Tongue (tissue), 1 donor: ENCODE measurements at regions not wholly inside any gene's neighbourhood (a gene's known extent, or its start where the extent isn't known, plus 50 kb on each side); places are given as distances from the start of the nearest gene placed in this dataset.
"Not testable (repeated sequence)": the region's sequence is repeated elsewhere in the genome, so short reads cannot be mapped to it uniquely, and the experiment has no call there.

Experiments
- DNase-seq: peaks from one replicate; pipeline ENCODE4 v3.0.0-alpha.2; 2015

DNA sequence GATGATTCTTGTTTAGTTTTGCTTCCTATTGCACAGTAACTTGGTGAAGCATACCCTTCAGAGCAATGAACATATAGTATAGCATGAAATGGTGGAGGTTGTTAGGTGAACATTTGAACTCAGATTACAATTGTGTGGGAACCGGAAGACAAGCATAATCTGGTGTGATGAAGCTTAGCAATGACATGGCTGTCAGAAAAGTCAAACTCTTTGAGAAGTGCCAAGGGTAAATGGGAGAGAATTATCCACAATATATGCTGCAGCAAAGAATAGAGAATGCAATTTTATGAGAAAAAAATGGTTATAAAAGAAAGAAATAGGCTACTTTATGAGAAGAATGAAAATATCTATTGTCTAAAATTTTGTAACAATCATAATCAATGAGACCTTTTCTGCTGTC lies 1536.7 kb downstream of the SI start:
- no peak for DNase-seq

DNA sequence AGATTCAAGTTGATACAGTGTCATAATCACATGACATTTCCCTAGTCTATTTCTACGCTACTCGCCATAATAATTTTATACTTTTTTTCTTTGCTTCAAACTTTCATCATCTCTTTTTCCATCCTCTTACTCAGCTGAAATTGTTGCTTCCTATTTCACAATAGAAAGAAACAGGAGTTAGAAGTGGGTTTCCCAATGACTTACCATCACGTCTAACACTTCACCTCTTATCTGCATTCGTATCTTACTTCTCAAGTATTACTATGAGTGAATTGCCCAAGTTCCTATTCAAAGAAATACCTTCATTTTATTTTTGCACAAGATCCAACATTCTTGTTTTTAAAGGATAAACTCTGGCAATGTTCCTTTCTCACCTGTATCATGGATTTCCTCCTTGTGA lies 1539.9 kb downstream of the SI start:
- no peak for DNase-seq

DNA sequence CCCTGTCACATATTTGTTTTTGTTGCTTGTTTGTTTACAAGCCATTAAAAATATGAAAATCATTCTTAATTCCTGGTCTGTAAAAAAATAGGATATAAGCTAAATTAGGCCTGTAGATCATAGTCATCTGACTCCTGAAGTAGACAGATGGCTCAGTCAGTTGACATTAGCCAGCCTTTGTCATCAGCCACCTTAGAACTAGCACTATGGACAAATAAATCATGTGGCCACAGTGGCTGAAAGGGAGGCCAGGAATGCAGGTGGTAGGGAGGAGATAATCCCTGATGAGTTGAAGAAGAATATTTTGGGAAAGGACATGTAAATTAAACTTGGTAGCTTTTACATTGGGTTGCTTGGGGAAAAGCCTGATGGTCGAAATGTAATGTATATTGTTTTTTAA lies 1544.9 kb downstream of the SI start:
- no peak for DNase-seq

DNA sequence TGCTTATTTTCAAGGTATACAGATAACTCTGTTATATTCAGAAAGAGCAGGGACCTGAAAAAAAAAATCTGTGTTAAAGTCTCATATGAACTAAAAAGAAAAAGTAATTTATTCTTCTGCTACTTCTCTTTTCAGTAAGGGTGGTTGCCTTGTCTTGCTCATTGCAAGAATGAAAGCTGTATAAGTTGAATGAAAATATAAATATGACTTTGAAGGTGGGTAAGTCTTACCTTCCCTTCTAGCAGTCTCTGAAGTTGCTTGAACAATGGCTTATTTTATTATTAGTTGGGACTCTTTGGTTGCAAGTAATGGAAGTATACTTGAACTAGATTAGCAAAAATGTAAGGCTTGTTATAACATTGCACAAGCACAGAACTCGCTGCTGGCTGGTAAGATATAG lies 1554.9 kb downstream of the SI start:
- DNase-seq: no peak

DNA sequence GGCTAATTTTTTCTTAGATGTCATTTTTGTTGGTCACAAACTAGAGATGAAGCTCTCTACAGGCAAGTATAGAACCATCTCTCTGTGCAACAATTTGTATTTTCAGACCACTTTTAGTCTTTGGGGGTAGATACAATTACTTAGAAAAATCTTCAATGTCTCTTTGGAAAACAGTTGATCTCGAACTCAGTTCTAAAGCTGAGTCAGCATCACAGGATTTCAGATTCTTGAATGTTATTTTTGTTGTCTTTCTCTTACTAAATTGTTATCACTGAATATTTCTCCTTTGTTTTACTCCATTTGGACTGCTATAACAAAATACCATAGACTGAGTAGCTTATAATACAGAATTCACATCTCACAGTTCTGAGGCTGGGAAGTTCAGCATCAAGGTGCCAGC lies 1557.0 kb downstream of the SI start:
- DNase-seq: no peak

DNA sequence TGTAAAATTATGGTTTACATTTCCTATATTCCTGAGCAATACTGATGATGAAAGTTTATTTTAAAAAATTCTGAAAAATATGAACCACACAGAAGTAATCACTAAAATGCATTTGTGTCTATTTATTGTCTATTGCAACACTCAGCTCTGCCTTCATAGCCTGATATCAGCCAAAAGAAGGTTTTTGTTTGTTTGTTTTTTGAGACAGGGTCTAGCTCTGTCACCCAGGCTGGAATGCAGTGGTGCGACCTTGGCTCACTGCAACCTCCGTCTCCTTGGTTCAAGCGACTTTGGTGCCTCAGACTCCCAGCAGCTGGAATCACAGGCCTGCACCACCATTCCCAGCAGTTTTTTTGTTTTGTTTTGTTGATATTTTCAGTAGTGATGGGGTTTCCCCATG lies 1560.2 kb downstream of the SI start:
- DNase-seq: no peak

DNA sequence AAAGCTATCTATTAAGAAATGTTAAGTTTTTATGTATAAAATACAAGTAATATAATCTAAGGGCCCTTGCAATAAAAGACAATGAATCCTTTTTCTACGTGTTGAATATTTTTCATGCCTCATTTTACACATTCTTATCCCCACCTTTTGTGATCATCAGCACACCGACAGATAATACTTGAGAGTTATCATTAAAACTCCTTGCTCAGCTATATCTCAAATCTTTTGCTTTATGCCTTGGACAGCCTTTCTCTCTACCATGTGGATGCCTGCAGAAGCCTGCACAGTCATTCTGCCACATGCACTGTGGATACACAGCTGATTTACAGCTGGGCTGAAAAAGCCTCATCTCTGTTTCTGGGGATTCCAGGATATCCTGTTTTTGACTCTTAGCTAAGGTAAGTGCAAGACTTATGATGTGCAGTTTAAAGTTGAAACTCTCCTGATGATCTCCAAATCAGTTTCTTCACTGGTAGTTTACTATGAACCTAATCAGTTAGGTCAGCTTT lies 1565.1 kb downstream of the SI start:
- no peak for DNase-seq

DNA sequence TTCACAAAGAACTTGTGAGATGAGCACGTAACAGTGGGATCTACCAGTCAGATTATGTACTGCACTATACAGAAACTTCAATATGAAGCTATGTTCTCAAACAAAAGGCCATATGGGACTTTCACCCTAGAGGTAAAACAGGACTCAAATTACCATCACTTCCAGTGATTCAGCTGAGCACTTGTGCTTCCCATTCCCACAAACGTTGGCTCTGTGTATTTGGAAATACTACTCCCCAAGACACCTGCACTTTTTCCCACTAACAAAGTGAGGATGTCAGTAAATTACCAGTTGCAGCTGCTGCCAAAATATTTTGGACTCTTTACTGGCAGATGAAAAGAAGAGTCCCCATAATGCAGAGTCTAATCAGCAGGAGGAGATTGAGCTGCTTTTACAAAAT lies 1570.1 kb downstream of the SI start:
- peak; percentile 58 for DNase-seq

DNA sequence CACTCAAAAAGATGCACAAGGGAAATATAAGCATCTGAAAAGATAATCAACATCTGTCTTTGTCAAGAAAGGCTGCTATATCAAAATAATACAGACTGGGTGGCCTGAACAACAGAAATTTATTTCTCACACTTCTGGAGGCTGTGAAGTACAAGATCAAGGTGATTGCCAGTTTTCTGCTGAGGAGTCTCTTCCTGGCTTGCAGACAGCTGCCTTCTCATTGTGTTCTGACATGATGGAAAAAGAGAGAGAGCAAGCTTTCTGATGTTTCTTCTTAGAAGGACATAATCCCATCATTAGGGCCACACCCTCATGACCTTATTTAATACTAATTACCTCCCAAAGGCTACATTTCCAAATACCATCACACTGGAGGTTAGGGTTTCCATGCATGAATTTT lies 1573.3 kb downstream of the SI start:
- no peak for DNase-seq

DNA sequence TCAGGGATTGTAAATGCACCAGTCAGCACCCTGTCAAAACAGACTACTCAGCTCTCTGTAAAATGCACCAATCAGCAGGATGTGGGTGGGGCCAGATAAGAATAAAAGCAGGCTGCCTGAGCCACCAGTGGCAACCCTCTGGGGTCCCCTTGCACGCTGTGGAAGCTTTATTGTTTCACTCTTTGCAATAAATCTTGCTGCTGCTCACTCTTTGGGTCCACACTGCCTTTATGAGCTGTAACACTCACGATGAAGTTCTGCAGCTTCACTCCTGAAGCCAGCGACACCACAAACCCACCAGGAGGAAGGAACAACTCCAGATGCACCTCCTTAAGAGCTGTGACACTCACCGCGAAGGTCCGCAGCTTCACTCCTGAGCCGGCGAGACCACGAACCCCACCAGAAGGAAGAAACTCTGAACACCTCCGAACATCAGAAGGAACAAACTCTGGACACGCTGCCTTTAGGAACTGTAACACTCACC lies 1578.5 kb downstream of the SI start:
- DNase-seq: not testable (repeated sequence)

DNA sequence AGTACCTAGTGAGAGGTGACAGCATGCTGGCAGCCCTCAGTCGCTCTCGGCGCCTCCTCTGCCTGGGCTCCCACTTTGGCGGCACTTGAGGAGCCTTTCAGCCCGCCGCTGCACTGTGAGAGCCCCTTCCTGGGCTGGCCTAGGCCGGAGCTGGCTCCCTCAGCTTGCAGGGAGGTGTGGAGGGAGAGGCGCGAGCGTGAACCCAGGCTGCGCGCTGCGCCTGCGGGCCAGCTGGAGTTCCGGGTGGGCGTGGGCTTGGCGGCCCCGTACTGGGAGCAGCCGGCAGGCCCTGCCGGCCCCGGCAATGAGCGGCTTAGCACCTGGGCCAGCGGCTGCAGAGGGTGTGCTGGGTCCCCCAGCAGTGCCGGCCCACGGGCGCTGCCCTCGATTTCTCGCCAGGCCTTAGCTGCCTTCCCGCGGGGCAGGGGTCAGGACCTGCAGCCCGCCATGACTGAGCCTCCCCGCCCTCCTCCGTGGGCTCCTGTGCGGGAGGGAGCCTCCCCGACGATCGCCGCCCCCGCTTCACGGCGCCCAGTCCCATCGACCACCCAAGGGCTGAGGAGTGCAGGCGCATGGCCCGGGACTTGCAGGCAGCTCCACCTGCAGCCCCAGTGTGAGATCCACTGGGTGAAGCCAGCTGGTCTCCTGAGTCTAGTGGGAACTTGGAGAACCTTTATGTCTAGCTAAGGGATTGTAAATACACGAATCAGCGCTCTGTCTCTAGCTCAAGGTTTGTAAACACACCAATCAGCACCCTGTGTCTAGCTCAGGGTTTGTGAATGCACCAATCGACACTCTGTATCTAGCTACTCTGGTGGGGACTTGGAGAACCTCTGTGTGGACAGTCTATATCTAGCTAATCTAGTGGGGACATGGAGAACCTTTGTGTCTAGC lies 1579.2 kb downstream of the SI start:
- not testable (repeated sequence) for DNase-seq

DNA sequence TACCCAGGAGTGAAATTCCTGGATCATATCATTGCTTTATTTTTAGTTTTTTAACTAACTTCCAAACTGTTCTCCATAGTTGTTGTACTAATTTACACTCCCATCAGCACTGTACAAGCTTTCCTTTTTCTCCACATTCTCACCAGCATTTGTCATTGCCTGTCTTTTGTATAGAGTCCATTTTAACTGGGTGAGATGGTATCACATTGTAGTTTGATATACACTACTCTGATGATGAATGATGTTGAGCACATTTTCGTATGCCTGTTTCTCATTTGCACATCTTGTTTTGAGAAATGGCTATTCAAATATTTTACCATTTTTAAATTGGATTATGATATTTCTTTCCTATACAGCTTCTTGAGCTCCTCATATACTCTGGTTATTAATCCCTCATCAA lies 1586.6 kb downstream of the SI start:
- DNase-seq: no peak

DNA sequence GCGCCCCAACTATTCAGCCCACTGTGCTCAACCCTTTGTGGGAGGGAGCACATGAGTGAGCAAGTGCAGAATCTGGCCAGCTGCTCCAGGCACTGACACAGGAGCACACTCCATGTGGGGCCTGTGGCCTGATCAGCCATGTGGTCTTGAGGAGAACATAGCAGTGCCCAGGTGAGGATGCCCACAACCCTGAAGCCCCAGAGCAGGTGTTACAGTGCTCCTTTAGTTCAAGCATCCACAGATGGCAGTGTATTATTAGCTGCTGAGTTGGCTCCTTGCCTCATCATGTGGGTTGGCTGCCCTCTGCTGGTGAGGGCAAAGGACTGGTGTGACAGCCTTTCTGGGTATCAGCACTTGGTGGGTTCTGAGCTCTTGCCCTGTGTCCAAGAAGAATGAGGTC lies 1588.2 kb downstream of the SI start:
- no peak for DNase-seq

DNA sequence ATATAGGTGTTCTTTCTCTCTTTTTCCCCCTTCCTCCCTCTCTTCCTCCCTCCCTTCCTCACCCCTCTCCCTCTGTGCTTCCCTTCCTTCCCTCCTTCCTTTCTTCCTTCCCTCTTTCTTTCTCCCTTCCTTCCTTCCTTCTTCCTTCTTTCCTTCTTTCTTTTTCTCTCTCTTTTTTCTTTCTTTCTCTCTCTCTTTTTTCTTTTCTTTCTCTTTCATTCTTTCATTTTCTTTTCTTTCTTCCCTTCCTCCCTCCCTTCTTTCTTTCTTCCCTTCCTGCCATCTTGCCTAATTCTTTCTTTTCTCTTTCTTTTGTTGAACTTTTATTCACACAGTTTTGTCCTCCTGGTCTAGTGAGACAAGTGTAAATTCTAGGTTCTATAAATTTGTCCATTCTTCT lies 1595.6 kb downstream of the SI start:
- DNase-seq: no peak

DNA sequence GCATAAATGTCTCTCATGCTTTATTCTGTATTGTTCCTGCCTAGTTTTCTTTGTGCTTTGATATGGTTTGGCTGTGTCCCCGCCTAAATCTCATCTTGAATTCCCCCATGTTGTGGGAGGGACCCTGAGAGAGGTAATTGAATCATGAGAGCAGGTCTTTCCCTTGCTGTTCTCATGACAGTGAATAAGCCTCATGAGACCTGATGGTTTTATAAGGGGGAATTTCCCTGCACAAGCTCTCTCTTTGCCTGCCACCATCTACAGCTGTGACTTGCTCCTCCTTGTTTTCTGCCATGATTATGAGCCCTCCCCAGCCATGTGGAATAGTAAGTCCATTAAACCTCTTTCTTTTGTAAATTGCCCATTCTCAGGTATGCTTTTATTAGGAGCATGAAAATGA lies 1596.6 kb downstream of the SI start:
- DNase-seq: no peak

DNA sequence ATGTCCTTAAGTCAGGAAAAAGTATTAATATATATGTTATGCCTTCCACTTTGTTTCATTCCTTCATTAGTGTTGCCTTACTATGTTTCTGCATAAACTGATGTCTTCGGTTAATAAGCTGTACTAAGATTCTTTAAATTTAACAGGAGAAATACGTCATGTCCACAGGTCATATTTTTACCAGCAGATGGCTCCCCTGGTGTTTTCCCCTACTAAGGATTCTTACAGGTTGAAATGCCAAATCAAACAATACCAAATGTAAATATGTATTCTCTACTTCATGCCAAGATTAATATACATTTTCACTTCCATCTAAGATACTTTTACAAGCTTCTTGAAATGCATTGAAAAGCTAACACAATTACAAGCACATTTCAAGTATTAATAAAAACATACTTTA lies 1602.1 kb downstream of the SI start:
- DNase-seq: peak; percentile 33

DNA sequence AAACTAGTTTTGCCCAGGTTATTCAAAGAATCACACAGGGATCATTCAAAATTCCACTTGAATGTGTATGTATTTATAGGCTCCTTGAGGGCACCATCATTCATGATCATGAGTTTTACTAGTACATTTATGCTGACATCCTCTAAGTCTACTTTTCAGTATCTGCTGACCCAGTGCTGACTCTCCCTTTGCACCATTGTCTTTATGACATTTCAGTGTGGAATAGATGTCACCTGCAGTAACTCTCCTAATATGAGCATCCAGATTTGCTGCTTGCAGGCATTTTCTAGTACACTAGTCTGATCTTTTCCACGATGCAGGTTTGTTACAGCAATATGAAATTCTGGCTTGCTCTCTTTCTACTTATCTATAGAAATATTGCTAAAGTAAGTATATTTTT lies 1603.5 kb downstream of the SI start:
- DNase-seq: no peak

DNA sequence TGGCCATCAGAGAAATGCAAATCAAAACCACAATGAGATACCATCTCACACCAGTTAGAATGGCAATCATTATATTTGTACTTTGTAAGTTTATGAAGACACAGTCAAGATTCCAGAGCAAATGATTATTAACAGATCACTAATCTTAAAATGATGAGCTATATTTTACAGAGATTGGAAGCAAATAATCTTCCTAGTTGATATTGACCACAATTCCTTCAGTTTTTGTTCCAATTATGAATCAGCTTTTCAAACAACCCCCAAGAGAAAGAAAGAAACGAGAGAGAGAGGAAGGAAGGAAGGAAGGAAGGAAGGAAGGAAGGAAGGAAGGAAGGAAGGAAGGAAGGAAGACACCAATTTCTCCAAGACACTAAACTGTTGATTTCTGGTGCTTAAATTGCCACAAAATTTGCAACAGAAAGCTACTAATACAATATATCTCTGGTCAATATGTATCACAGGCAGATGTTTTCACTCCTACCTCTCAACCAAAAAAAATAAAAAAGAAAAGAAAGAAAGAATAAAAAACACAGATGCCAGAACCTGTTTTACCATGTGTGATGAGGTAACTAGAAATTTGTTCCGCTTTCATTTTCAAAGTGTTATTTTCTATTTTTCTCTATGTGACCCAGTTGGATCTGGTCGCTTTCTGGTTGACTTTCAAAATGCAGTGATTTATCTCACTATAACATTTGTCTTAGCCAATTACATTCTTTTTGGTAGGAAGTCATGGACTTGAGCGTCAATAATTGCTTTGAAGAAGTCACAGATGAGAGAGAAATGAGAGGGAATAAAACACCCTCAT lies 1609.6 kb downstream of the SI start:
- no peak for DNase-seq

DNA sequence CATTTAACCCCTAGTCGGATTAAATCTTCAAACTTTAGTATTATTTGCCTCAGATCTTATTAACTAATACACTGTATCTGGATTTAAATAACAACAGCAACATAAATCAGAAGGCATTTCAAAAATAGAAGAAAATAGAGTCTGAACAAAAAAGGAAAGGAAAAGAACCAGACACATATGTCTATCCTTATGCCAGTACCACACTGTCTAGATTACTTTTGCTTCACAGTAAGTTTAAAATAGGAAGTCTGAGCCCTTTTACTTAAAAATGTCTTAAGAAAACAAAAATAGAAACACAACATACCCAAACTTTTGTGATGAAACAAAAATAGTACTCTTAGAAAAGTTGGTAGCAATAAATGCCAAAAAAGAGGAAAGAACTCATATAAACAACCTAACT lies 1615.8 kb downstream of the SI start:
- no peak for DNase-seq

DNA sequence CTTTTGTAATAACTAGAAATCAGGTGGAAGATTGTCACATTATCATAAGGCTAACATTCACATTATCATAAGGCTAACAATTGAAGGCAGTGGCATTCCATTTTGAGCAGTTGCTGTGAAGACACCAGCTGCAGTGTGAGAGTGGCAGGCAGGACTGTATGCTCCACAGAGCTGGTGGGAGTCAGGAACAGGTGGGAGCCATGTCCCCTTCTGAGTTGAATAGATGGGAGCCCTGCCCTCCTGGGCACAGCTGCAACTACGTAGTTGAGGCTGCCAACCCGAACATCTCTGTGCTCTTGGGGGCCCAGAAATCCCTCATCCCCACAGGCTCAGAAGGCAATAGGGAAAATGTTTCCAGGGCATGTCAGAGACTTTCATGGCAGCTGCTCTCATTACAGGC lies 1627.6 kb downstream of the SI start:
- peak; percentile 54 for DNase-seq

DNA sequence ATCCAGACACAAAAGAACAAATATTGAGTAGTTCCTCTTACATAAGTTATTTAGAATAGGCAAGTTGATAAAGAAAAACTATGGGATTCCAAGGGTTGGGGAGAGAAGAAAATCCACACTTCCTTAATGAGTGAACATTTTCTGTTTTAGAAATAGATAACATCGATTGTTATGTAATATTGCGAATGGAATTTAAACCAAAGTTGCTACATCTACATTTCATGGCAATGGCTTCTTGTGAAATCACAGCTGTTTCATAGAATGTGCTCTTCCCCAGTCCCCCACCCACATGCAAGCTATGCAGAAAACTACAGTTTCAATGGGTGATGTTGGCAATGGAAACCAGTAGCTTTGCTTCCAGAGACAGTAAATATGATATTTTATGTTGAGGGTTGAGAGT lies 1639.5 kb downstream of the SI start:
- DNase-seq: no peak

DNA sequence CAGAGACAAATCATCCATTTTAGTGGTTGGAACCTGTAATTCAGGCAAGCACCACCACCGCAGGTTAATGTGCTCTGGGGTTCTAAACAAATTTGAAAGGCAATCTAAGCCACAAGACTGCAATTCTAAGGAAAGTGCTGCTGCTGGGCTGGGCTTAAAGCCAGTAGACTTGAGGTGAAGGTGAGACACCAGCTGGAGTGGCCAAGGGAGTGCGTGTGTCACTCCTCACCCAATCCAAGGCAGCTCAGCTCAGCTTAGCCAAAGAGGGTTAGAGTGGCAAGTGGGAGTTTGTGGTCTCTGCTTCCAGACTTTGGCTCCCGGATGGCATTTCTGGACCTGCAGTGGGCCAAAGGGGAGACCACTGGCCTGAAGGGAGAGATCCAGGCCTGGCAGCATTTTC lies 1655.6 kb downstream of the SI start:
- no peak for DNase-seq

DNA sequence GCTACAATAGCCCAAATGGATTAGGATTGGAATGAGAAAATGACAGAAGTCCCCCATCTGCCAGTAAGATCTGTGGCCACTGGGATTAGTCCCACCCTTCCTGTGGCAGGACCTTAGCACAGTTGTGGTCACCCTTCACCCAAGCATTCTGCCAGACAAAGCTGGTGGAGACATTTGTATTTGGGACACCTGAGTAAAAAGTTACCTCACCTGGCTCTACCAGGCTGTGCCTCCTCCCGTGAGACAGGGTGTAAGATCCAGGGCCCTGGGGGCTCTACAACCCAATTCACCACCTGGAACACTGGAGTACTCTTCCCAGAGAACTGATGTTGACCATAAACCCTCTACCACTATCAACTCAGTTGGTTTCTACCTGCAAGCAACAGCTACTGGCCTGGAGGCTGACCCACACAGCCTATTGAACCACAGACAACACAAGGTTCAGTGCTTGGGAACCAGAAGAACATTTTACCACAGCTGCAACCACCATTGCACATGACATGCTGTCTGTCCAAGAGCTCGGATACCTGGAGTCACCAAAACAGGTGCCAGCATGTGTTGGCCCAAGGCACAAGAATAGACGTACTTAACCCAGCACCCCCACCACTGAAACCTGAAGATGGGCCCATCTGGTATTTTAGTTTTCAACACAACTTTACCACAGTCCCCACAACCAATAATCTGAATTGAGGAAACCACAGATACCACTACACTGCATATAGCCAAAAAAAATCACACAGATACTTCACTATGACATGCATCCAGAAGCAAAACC lies 1686.7 kb downstream of the SI start:
- DNase-seq: no peak
